Superior temporal gyrus (tissue), 1 donor: ENCODE measurements at regions not wholly inside any gene's neighbourhood (a gene's known extent, or its start where the extent isn't known, plus 50 kb on each side); places are given as distances from the start of the nearest gene placed in this dataset.

Source experiments
- DNase-seq: peaks from one replicate; pipeline ENCODE4 v3.0.0-alpha.2; 2016; ENCODE audit errors: extremely low spot score

GRCh38 chr14:87879389-87879788 is 113.6 kb downstream of the GALC start:
- DNase-seq: no peak

- no peak for DNase-seq
Measured at GRCh38 chr14:87878959-87879358, 114.0 kb downstream of the GALC start.

GRCh38 chr14:87877877-87878276 is 115.1 kb downstream of the GALC start:
- no peak for DNase-seq

- no peak for DNase-seq
Measured at GRCh38 chr14:87874676-87875075, 118.3 kb downstream of the GALC start.

- DNase-seq: no peak
Measured at GRCh38 chr14:87873741-87874140, 119.2 kb downstream of the GALC start.

- DNase-seq: peak; percentile 78
Measured at GRCh38 chr14:87869619-87870583, 123.1 kb downstream of the GALC start.

- DNase-seq: no peak
Measured at GRCh38 chr14:87868920-87869319, 124.1 kb downstream of the GALC start.

GRCh38 chr14:87866116-87866515 is 126.9 kb downstream of the GALC start:
- DNase-seq: no peak

GRCh38 chr14:87864356-87865270 is 128.4 kb downstream of the GALC start:
- DNase-seq: no peak

- DNase-seq: no peak
Measured at GRCh38 chr14:87863047-87863446, 129.9 kb downstream of the GALC start.

- DNase-seq: no peak
Measured at GRCh38 chr14:87852107-87852506, 140.9 kb downstream of the GALC start.

- no peak for DNase-seq
Measured at GRCh38 chr14:87851190-87851589, 141.8 kb downstream of the GALC start.

- no peak for DNase-seq
Measured at GRCh38 chr14:87847216-87847755, 145.7 kb downstream of the GALC start.

GRCh38 chr14:87840906-87841305 is 152.1 kb downstream of the GALC start:
- no peak for DNase-seq

GRCh38 chr14:87838931-87839330 is 154.1 kb downstream of the GALC start:
- no peak for DNase-seq

- DNase-seq: no peak
Measured at GRCh38 chr14:87837296-87837695, 155.7 kb downstream of the GALC start.

- DNase-seq: no peak
Measured at GRCh38 chr14:87834594-87834993, 158.4 kb downstream of the GALC start.

- DNase-seq: no peak
Measured at GRCh38 chr14:87833026-87833425, 160.0 kb downstream of the GALC start.

- no peak for DNase-seq
Measured at GRCh38 chr14:87830443-87831096, 162.4 kb downstream of the GALC start.

- DNase-seq: no peak
Measured at GRCh38 chr14:87829543-87829942, 163.4 kb downstream of the GALC start.

- no peak for DNase-seq
Measured at GRCh38 chr14:87824266-87824665, 168.7 kb downstream of the GALC start.

GRCh38 chr14:87816416-87816815 is 176.6 kb downstream of the GALC start:
- DNase-seq: no peak
